ENCODE measurements at regions not wholly inside any gene's neighbourhood (a gene's known extent, or its start where the extent isn't known, plus 50 kb on each side); places are given as distances from the start of the nearest gene placed in this dataset.

DNA sequence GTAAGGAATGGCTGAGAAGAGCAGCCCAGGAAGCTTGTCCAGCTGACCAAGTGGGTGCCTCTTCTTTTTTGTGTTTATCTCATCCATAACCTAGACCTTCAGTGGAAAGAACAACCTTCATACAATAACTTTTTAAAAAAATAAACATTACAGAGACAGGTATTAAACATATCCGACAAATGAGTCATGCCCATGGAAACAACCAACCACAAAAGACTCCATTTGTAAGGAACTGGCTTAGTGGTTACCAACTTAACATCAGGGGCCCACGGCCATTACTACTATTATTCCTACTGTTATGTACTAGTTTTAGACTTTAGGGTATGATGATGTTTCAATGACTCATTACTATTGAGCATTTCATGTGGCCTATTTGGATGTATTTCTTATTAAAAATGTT lies 191.7 kb upstream of the SERP2 start:
- Histone ChIP-seq H4K8ac (replicated peaks; ENCODE audit: insufficient read length, low read depth, low read length) (no peak overlapping the region), H2AFZ (ENCODE audit: low read length) (no peak overlapping the region)
- 0 out of 5 replicates have a peak, but pooled peaks cover 0 to 5% of the 10 kb centered on the region in 2 experiments for H3K9me3 Mint-ChIP-seq

More for the DNA sequence above, 191.7 kb upstream of the SERP2 start:
- H2BK120ac ChIP-seq (ENCODE audit: low read depth, low read length, poor library complexity, severe bottlenecking) = no peak overlapping the region
- Mint-ChIP-seq H3K4me1 (no peaks in the 10 kb centered on the region), H3K36me3 (ENCODE audit: insufficient read depth in 1 of 3, low read depth in 3 of 3) (no peaks in the 10 kb centered on the region), H3K27ac (no peak overlapping the region), H3K4me3 (no peak overlapping the region), H3K27me3 (ENCODE audit: low read depth) (peaks cover 1% of the 10 kb centered on the region; the same call in 1 of the 2 replicates)
- H3K56ac ChIP-seq (ENCODE audit: insufficient read length, low read depth, low read length) = no peak overlapping the region
- H3K4me2 ChIP-seq (ENCODE audit: insufficient read depth, insufficient read length, low read length) = no peak overlapping the region
- no peak overlapping the region for H3T11ph ChIP-seq (ENCODE audit: low read length)
- H3K79me2 ChIP-seq (ENCODE audit: insufficient read depth, low read length) = no peaks in the 10 kb centered on the region
- H3K9ac ChIP-seq (ENCODE audit: extremely low read depth, insufficient read length, low read length) = no peak overlapping the region
- no peak overlapping the region for H3K23ac ChIP-seq (ENCODE audit: insufficient read length, low read depth, low read length)
- no peak overlapping the region for H2BK20ac ChIP-seq (ENCODE audit: low read depth, low read length, poor library complexity, severe bottlenecking)
- no peak overlapping the region for H3K14ac ChIP-seq (ENCODE audit: insufficient read depth, low read length)
- H2BK15ac ChIP-seq (ENCODE audit: low read depth, low read length) = no peak overlapping the region
- H3K23me2 ChIP-seq (ENCODE audit: insufficient read length, low read depth, low read length, poor library complexity, severe bottlenecking) = no peaks in the 10 kb centered on the region
- H3K4ac ChIP-seq (ENCODE audit: low read depth, low read length) = no peak overlapping the region
- no CpG with 5 or more reads among the region's 2 CpGs for WGBS (ENCODE audit: extremely low coverage, insufficient read length, low lambda C conversion rate)
- DNase-seq = no peak
- H4K91ac ChIP-seq (ENCODE audit: insufficient read length, low read depth, low read length) = no peak overlapping the region
- H3K27me3 ChIP-seq (ENCODE audit: insufficient read depth, low read length) = no peaks in the 10 kb centered on the region
- H3K79me1 ChIP-seq (ENCODE audit: insufficient read depth, low read depth, low read length, poor library complexity, severe bottlenecking) = no peaks in the 10 kb centered on the region
- no peak overlapping the region for H3K27ac ChIP-seq (ENCODE audit: insufficient read length, low read depth, low read length)
- no peaks in the 10 kb centered on the region for H4K20me1 ChIP-seq (ENCODE audit: control insufficient read depth, insufficient read depth, insufficient read length)
- H2AK5ac ChIP-seq (ENCODE audit: insufficient read length, low read length) = no peak overlapping the region
- H2BK5ac ChIP-seq (ENCODE audit: insufficient read length, low read length) = no peak overlapping the region
- H3K18ac ChIP-seq (ENCODE audit: insufficient read length, low read depth, low read length) = no peak overlapping the region
- no peaks in the 10 kb centered on the region for H3K4me1 ChIP-seq (ENCODE audit: insufficient read depth, low read length)
- H2BK12ac ChIP-seq (ENCODE audit: insufficient read length, low read depth, low read length) = no peak overlapping the region
- no peaks in the 10 kb centered on the region for H3K9me3 ChIP-seq (ENCODE audit: control insufficient read depth, low read depth, low read length)
- no peak overlapping the region for H4K5ac ChIP-seq (ENCODE audit: insufficient read length, low read depth, low read length)
- TF ChIP-seq, protein P1, sequence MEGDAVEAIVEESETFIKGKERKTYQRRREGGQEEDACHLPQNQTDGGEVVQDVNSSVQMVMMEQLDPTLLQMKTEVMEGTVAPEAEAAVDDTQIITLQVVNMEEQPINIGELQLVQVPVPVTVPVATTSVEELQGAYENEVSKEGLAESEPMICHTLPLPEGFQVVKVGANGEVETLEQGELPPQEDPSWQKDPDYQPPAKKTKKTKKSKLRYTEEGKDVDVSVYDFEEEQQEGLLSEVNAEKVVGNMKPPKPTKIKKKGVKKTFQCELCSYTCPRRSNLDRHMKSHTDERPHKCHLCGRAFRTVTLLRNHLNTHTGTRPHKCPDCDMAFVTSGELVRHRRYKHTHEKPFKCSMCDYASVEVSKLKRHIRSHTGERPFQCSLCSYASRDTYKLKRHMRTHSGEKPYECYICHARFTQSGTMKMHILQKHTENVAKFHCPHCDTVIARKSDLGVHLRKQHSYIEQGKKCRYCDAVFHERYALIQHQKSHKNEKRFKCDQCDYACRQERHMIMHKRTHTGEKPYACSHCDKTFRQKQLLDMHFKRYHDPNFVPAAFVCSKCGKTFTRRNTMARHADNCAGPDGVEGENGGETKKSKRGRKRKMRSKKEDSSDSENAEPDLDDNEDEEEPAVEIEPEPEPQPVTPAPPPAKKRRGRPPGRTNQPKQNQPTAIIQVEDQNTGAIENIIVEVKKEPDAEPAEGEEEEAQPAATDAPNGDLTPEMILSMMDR (conservative IDR thresholded peaks at IDR 0.05) = no peak

All from H9 (cell line).